Panc1 (cell line): ENCODE measurements at regions not wholly inside any gene's neighbourhood (a gene's known extent, or its start where the extent isn't known, plus 50 kb on each side); places are given as distances from the start of the nearest gene placed in this dataset.

Experiments
- ATAC-seq: fragments of 200-7000 bp; cut with Tn5 transposase; 2 replicates; pipeline ENCODE4 v1.9.1; 2020; ENCODE audit warnings: mild to moderate bottlenecking, moderate library complexity
- BruUV-seq: library from RNA; stranded (reverse); fragments of 400-500 nt; replicated peaks from 2 replicates; lab custom pipeline; 2021; lab: Mats Ljungman, UMichigan
- CTCF ChIA-PET: fragments of 300-600 bp; sonication (Branson Sonifier 250); formaldehyde crosslinking; loops from one replicate; lab custom pipeline; 2022; ENCODE audit warnings: antibody characterized with exemption; lab: Charles Lee
- POLR2A ChIA-PET: fragments of 300-600 bp; sonication (Branson Sonifier 250); formaldehyde crosslinking; loops from one replicate; lab custom pipeline; 2022; ENCODE audit warnings: antibody characterized with exemption; lab: Charles Lee
- DNase-seq: peaks from one replicate; pipeline ENCODE4 v3.0.0-alpha.2; 2010; ENCODE audit warnings: low read depth, low spot score
- H3K27ac ChIP-seq: 2 replicates; pipeline ENCODE4 v1.5.1; 2011; ENCODE audit warnings: mild to moderate bottlenecking, low read length, inconsistent platforms
- H3K27me3 ChIP-seq: fragments of 200-500 bp; sonication (Bioruptor generic); 2 replicates; pipeline ENCODE4 v1.6.0; 2014; ENCODE audit warnings: low read length, inconsistent platforms; ENCODE audit not compliant: control insufficient read depth, insufficient read depth
- H3K36me3 ChIP-seq: fragments of 200-500 bp; sonication (Bioruptor generic); 2 replicates; pipeline ENCODE4 v1.5.1; 2014; ENCODE audit warnings: inconsistent platforms, mild to moderate bottlenecking, low read length, moderate library complexity; ENCODE audit not compliant: control insufficient read depth, insufficient read depth
- H3K4me1 ChIP-seq: 2 replicates; pipeline ENCODE4 v1.5.1; 2011; ENCODE audit warnings: inconsistent platforms, mild to moderate bottlenecking, low read length, moderate library complexity; ENCODE audit not compliant: control insufficient read depth, insufficient read depth
- H3K4me3 ChIP-seq, 2 experiments: 2 replicates each; pipeline ENCODE4 v1.5.1; 2011 to 2012; ENCODE audit warnings: low read depth in 2 of 2, low read length in 2 of 2, mild to moderate bottlenecking in 2 of 2, inconsistent platforms in 1 of 2, moderate library complexity in 1 of 2
- H3K9me3 ChIP-seq: fragments of 200-500 bp; sonication (Bioruptor generic); 2 replicates; pipeline ENCODE4 v1.5.1; 2014; ENCODE audit warnings: low read depth, mild to moderate bottlenecking, inconsistent platforms, low read length, moderate library complexity; ENCODE audit not compliant: control insufficient read depth, insufficient read depth
- CTCF ChIP-seq: fragments of 450-650 bp; IDR thresholded peaks from 2 replicates; pipeline ENCODE4 v1.5.1; 2017; ENCODE audit warnings: mild to moderate bottlenecking
- POLR2AphosphoS5 ChIP-seq: IDR thresholded peaks from 2 replicates; pipeline ENCODE4 v1.6.1; 2012; ENCODE audit warnings: mild to moderate bottlenecking, low read depth, low read length, moderate library complexity
- REST ChIP-seq, 2 experiments: IDR thresholded peaks; 2 replicates each; pipeline ENCODE4 v1.6.1; 2011 to 2012; ENCODE audit warnings: low read depth in 2 of 2, control low read depth in 1 of 2, low read length in 1 of 2, mild to moderate bottlenecking in 1 of 2, moderate library complexity in 1 of 2; ENCODE audit not compliant: insufficient read depth in 1 of 2
- SIN3A ChIP-seq: IDR thresholded peaks from 2 replicates; pipeline ENCODE4 v1.6.1; 2012; ENCODE audit warnings: low read depth, mild to moderate bottlenecking, low read length, moderate library complexity, borderline replicate concordance; ENCODE audit not compliant: insufficient read depth
- TCF7L2 ChIP-seq: IDR thresholded peaks from 2 replicates; pipeline ENCODE4 v1.6.1; 2011; ENCODE audit warnings: mild to moderate bottlenecking, low read depth, low read length, inconsistent platforms
- in situ Hi-C: cut with HindIII; loops from 2 replicates; pipeline ENCODE4 v1.10.0; 2016; ENCODE audit warnings: low sequenced_read_pairs, low pct_unique_long_range_greater_than_20kb
- intact Hi-C: fragments of 100-400 bp; cut with micrococcal nuclease; formaldehyde crosslinking; loops from one replicate; pipeline ENCODE4 v1.10.0; 2022; ENCODE audit not compliant: unreplicated experiment

GRCh38 chr9:89662718-89663613, 58.2 kb downstream of the GADD45G start (continued):
- no peak for TF ChIP-seq POLR2AphosphoS5

GRCh38 chr9:89663614-89663970, 58.8 kb downstream of the GADD45G start:
- POLR2A ChIA-PET: no interaction called here
- CTCF ChIA-PET: interaction anchor here (0.6 kb wide), 1 partner anchor 266 kb away, joined by 8 read pairs; no protein-coding TSS in a partner anchor

More at GRCh38 chr9:89663614-89663970, 58.8 kb downstream of the GADD45G start:
- Histone ChIP-seq H3K9me3 (no peaks in the 10 kb centered on the region), H3K4me1 (no peaks in the 10 kb centered on the region), H3K27me3 (no peaks in the 10 kb centered on the region), H3K4me3 (no peak overlapping the region), H3K36me3 (no peaks in the 10 kb centered on the region), H3K27ac (no peak overlapping the region)
- in situ Hi-C loops (no loop called here), intact Hi-C loops (no loop called here)
- DNase-seq (no peak), ATAC-seq (no peak)
- no TSS peak for BruUV-seq
- no peak for TF ChIP-seq CTCF
- no peak for TF ChIP-seq REST (IDR thresholded peaks at IDR 0.05; ENCODE audit: insufficient read depth in 1 of 2, low read depth in 2 of 2, low read length in 1 of 2)
- no peak for TF ChIP-seq TCF7L2
- no peak for TF ChIP-seq SIN3A
- no peak for TF ChIP-seq POLR2AphosphoS5
